Amniotic stem cell (primary cell): ENCODE measurements at regions not wholly inside any gene's neighbourhood (a gene's known extent, or its start where the extent isn't known, plus 50 kb on each side); places are given as distances from the start of the nearest gene placed in this dataset.

Experiments
- DNase-seq: peaks from one replicate; lab custom pipeline; 2025; lab: John Stamatoyannopoulos, UW

GRCh38 chr2:6068429-6068828 is 376.2 kb downstream of the SOX11 start:
- no peak for DNase-seq

- no peak for DNase-seq
Observed at GRCh38 chr2:6069381-6069780, 377.2 kb downstream of the SOX11 start.

- DNase-seq = no peak
Observed at GRCh38 chr2:6071519-6071918, 379.3 kb downstream of the SOX11 start.

- no peak for DNase-seq
Observed at GRCh38 chr2:6072276-6072675, 380.1 kb downstream of the SOX11 start.

DNA sequence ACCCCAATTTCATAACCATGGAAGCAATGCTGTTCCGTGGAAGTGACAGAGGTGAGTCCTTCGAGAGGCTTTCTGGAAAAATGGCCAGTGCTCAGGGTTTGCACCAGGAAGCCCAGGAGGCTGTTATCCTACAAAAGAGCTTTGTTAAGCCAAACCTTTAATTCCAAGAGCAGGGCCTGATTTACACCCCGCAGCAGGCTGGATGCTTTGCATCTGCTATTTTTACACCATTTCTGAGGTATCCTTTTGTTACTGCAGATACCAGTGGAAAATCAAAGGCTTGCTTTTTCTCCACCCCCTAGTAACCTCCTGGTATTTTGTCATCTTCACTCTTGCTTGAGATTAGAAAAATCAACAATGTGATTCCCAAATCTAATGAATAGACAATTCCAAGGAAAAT is 380.6 kb downstream of the SOX11 start:
- DNase-seq = no peak

DNA sequence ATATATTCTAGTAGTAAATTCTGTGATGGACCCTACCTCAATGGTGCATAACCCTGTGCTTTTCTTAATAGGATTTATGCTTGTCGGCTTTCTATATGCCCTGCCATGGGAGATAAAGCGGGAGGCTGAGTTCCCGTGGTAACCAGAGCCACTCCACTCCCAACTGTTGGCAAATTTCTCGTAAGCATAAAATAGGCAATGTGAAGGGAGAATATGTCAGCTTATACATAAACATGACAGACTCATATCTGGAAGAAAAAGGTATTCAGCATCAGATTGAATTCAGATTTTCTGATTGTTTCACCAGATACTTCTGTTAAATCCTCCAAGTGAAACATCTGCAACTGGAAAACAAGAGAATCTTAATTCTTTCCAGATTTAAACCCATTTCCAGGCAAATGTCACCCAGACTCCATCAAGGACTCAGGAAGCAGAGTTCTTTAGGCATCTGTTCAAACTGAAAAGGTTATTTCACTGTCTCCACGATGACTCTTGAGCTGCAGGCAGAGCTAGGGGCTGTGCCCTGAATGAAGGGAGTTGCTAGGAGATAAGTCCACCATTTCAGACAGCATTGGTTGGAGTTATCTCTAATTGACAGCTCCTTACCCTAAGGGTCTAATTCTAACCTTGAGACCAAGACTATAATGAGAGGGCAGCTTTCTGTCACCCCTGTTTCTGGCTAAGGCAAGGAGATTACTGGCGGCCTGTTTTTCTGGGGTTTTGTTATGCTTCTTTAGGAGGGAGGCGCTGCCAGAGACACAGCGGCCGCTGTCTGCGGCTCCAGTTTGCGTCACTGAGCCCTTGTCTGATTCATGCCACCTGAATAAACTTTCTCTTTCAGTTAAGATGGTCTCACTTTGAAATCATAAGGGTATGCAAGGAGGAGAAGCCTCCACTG is 381.3 kb downstream of the SOX11 start:
- no peak for DNase-seq

DNA sequence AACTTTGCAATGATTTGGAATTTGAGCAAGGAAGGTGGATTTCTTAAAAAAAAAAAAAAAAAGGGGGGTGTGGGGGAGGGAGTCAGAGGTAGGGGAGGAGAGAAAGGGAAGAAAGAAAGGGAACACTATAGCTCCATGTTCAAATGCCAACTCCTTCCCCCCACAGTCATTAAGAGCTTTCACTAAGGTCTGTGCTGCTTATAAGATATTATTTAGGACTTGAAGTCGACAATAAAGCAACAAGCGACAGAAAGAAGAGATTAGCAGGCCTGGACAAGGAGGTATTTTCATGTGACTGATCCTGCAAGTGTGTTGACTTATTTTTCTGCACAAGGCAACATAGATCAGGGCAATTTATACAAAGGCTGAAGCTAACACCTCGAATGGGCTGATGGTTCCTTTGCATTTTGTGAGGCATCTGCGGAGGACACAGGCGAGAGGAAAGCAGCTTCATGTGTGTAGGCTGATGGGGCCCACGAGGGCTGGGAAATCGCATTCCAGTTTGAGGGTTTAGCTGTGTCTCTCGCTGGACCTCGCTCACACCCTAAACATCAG is 382.0 kb downstream of the SOX11 start:
- no peak for DNase-seq

DNA sequence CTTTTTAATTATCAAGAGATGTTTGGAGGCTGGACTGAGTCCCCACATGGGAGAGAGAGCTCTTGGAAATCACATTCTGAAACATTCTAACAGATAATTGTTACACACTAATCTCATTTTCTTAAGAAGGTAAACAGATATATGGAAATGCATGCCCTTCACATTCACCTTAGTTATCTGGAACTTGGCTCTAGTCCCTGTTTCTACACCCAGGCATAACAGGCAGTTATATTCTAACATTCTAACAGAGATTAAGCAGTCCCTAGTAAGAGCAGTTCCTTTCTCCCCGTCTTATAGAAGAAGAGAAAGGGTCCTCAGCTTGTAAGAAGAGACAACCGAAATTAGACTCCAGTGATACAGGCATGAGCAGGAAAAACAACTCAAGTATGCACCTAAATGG is 385.4 kb downstream of the SOX11 start:
- no peak for DNase-seq

DNA sequence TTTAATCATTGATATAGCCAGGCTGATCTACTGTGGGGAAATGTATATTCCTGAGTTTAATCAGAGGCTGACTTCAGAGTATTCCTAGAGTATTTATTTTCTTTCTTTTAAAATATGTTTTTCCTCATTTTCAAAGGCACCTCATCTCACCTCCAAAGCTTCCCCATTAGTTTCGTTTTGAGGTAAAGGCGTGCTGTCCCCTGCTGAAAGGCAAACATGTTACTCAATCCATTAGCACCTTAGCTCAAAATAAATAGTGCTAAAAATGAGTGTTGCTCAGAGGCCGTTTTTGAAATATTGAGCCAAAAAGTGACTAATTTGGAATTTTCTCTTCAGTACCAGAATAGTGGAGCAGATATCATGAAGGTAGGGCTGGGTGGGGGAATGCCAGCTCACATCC is 386.2 kb downstream of the SOX11 start:
- DNase-seq = no peak

DNA sequence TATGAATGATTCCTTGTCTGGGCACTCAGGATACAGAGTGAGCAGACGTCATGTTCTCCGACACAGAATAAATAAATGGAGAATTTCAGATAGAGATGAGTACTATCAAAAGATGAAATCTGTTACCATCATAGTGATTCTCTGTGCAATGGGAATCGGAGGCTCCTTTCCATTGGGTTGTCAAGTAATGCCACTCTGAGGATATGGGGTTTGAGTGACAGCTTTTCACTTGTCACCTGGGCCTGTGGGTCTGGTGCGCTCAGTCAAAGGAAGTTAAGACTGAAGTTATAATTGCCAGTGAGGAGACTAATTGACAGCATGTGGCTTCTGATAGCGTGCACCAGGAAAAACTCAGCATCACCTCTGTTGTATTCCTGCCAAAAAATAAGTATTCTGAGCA is 387.2 kb downstream of the SOX11 start:
- no peak for DNase-seq

- DNase-seq = no peak
Observed at GRCh38 chr2:6080932-6081753, 389.0 kb downstream of the SOX11 start.

GRCh38 chr2:6081955-6082624 is 389.9 kb downstream of the SOX11 start:
- DNase-seq = no peak

DNA sequence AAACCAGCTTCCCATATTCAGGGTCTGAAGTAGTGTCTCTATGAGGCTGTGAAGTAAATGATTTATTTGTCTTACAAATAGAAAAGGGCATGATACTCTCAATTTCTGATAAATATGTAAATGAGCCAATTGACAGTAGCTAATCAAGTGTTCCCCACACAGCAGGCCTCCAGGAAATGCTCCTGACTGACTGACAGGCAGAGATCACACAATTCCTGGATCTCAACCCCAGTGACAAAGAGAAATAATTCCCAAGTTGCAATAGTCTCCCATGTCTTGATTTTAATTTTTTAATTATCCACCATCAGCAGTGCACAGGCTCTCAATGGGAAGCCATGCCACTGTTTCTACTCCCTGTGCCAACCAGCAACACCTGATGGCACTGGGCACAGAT is 390.4 kb downstream of the SOX11 start:
- no peak for DNase-seq

GRCh38 chr2:6083136-6083535 is 391.0 kb downstream of the SOX11 start:
- DNase-seq = no peak

DNA sequence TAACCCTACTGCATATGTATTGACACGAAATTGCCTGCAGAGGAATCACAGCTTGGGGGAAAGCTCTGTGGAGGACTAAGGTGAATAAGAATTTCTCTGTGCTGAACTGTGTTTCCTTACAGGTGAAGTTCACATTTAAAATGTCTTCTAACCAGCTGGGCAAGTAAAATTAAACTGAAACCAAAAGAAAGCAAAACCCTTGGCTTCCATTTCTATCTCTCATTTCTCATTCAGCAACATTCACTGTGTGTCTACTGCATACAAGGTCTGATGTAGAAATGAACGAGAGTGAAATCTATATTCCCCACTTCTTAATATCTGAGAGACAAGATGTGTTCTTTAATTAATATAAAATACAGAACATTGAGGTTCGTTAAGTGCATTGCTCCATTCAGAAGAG is 397.3 kb downstream of the SOX11 start:
- no peak for DNase-seq

- DNase-seq = no peak
Observed at GRCh38 chr2:6103372-6103771, 411.2 kb downstream of the SOX11 start.

DNA sequence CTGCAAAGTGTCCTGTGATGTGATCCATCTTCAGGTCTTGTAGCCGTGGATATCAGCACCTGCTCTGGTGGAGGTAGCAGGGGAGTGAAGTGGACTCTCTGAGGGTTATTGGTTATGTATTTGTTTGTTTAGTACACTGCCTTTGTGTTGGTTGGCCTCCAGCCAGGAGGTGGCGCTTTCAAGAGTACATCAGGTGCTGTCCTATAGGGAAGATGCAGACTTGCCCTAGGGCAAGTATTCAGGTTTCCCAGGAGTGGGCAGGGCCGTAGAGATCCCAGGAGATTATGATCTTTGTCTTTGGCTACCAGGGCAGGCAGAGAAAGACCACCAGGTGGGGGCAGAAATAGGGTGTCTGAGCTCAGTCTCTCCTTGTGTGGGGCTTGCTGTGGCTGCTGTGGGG is 411.8 kb downstream of the SOX11 start:
- no peak for DNase-seq

GRCh38 chr2:6107290-6107689 is 415.1 kb downstream of the SOX11 start:
- DNase-seq = no peak

DNA sequence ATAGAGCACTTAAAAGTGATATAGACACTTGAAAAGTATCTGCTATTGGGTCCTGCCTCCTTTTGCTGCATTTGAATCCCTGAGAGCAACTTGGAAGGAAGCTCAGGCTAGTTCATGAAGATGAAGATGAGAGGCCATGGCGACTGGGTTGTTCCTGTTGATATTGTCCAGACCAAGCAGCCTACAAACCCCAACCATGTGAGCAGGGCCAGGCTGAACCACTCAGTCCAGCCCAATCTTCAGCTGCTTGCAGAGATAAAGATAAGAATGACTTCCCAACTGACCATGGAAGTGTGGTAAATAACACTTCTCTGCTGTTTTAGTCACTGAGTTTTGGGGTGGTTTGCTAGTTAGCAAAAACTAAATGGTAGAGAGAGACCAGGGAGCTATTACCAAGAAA is 417.6 kb downstream of the SOX11 start:
- DNase-seq = no peak

DNA sequence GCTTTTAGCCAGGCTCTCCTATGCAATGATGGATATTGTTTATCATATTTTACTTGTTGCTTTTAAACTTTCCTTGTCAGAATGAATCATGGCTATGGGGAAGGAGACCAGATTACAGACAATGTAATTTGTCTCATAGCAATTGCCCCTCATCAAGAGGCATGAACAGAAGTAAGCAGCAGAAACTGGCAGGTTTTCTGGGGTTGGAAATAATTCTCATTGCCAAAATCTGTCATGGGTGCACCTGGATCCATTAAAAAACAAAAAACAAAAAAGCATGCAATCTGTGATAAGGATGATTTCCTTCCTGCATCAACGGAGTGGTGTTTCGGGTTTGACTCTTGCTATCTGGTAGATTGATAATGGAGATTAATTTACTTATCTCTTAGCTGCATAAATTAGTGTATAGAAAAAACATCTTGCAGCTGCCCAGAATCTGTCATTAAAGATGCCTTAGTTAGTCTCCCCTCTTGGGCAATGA is 419.6 kb downstream of the SOX11 start:
- no peak for DNase-seq

GRCh38 chr2:6113786-6114185 is 421.6 kb downstream of the SOX11 start:
- DNase-seq = no peak

- no peak for DNase-seq
Observed at GRCh38 chr2:6127718-6128117, 435.5 kb downstream of the SOX11 start.
